ENCODE measurements at regions not wholly inside any gene's neighbourhood (a gene's known extent, or its start where the extent isn't known, plus 50 kb on each side); places are given as distances from the start of the nearest gene placed in this dataset.

- TF ChIP-seq MAX (IDR thresholded peaks at IDR 0.05) (no peak), RAD21 (IDR thresholded peaks at IDR 0.05; ENCODE audit: low read depth) (no peak), POLR2AphosphoS5 (IDR thresholded peaks at IDR 0.05; ENCODE audit: low read depth, low read length) (no peak), CBX3 (IDR thresholded peaks at IDR 0.05; ENCODE audit: low read depth) (no peak), EZH2 (IDR thresholded peaks at IDR 0.05) (no peak), ZNF274 (IDR thresholded peaks at IDR 0.05; ENCODE audit: low read depth, low read length) (no peak), EZH2phosphoT487 (IDR thresholded peaks at IDR 0.05; ENCODE audit: borderline replicate concordance) (no peak), TCF7L2 (IDR thresholded peaks at IDR 0.05; ENCODE audit: borderline replicate concordance, extremely low read depth, insufficient read depth, insufficient read length) (no peak), JUND (IDR thresholded peaks at IDR 0.05) (no peak), ATF3 (IDR thresholded peaks at IDR 0.05) (no peak), FOSL1 (IDR thresholded peaks at IDR 0.05; ENCODE audit: low read depth) (no peak)
Measured at GRCh38 chr6:113129991-113130390, 727.2 kb upstream of the MARCKS start (continued).

DNA sequence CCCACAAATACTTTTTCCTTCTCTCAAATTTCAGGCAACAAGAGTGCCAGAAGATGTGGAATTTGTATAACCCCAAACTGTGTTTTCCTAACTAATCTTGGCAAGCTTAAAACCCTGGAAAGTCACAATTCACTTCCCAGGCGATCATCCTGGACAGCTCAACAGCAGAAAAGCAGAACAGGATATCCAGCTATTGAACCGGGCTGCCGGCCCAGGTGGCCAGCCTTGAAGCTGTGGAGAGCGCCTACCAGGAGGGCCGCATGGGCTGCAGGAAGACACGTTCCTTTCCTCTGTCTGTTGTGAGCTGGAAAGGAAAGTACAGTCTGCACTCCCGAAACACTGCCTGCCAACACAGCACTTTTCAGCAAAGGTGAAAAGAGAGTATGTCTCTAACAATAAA lies 719.7 kb upstream of the MARCKS start:
- no peak overlapping the region for H3K27ac ChIP-seq (ENCODE audit: low read depth, low read length)
- CTCF ChIA-PET, result no interaction called here
- TF ChIP-seq FOSL1 (IDR thresholded peaks at IDR 0.05; ENCODE audit: low read depth) (no peak), EZH2phosphoT487 (IDR thresholded peaks at IDR 0.05; ENCODE audit: borderline replicate concordance) (no peak), TCF7L2 (IDR thresholded peaks at IDR 0.05; ENCODE audit: borderline replicate concordance, extremely low read depth, insufficient read depth, insufficient read length) (no peak), JUND (IDR thresholded peaks at IDR 0.05) (no peak), ELF1 (IDR thresholded peaks at IDR 0.05; ENCODE audit: borderline replicate concordance, low read depth) (no peak), YY1 (IDR thresholded peaks at IDR 0.05; ENCODE audit: extremely low read depth, insufficient replicate concordance, low read depth, low read length) (no peak), CEBPB (IDR thresholded peaks at IDR 0.05; ENCODE audit: low read depth) (no peak), SIN3A (IDR thresholded peaks at IDR 0.05; ENCODE audit: low read depth) (no peak), ATF3 (IDR thresholded peaks at IDR 0.05) (no peak), CTCF (IDR thresholded peaks at IDR 0.05 in 2 of 3, conservative IDR thresholded peaks at IDR 0.05 in 1 of 3; ENCODE audit: borderline replicate concordance in 1 of 3, insufficient read depth in 1 of 3, low read depth in 2 of 3, low read length in 2 of 3) (no peak), ZFX (IDR thresholded peaks at IDR 0.05) (no peak), ZBTB33 (IDR thresholded peaks at IDR 0.05; ENCODE audit: extremely low read depth, insufficient replicate concordance, low read length) (no peak)

More for the DNA sequence above, 719.7 kb upstream of the MARCKS start:
- Histone ChIP-seq H3K9me3 (ENCODE audit: control insufficient read depth in 1 of 2, insufficient read depth in 1 of 2, low read depth in 1 of 2, low read length in 2 of 2) (no peaks in the 10 kb centered on the region), H3K27me3 (ENCODE audit: insufficient read depth, low read length) (no peaks in the 10 kb centered on the region), H3K36me3 (ENCODE audit: control insufficient read depth in 1 of 2, insufficient read depth in 2 of 2, low read length in 2 of 2) (no peaks in the 10 kb centered on the region), H3K4me2 (ENCODE audit: low read length) (no peak overlapping the region), H3K4me3 (replicated peaks in 1 of 2; ENCODE audit: low read depth in 1 of 2, low read length in 2 of 2) (no peak overlapping the region), H2AFZ (ENCODE audit: low read depth, low read length, poor library complexity, severe bottlenecking) (no peak overlapping the region), H3K9me2 (ENCODE audit: insufficient read depth) (no peaks in the 10 kb centered on the region), H4K20me1 (ENCODE audit: insufficient read depth) (no peaks in the 10 kb centered on the region), H3K79me2 (ENCODE audit: insufficient read depth, low read length) (no peaks in the 10 kb centered on the region), H3K9ac (ENCODE audit: low read length) (no peak overlapping the region), H3K4me1 (ENCODE audit: control insufficient read depth in 1 of 2, insufficient read depth in 2 of 2, low read length in 2 of 2) (no peaks in the 10 kb centered on the region)
- DNase-seq (ENCODE audit: low read depth, low spot score) (no peak), ATAC-seq (no peak)
- RAD21 ChIA-PET (ENCODE audit: low non-redundant PET in 1 of 2, low total read pairs in 2 of 2, uncharacterized antibody in 2 of 2, unreplicated experiment in 2 of 2), result no interaction called here
- intact Hi-C loops (cut with micrococcal nuclease), result no loop called here
- no TSS peak for BruUV-seq (replicated peaks)
- POLR2A ChIA-PET, result no interaction called here
